SKM-1 (cell line): ENCODE measurements at regions not wholly inside any gene's neighbourhood (a gene's known extent, or its start where the extent isn't known, plus 50 kb on each side); places are given as distances from the start of the nearest gene placed in this dataset.
"Not testable (repeated sequence)": the region's sequence is repeated elsewhere in the genome, so short reads cannot be mapped to it uniquely, and the experiment has no call there.

ENCODE experiments used
- DNase-seq: peaks from one replicate; lab custom pipeline; 2025; ENCODE audit not compliant: unreplicated experiment; lab: John Stamatoyannopoulos, UW

DNA sequence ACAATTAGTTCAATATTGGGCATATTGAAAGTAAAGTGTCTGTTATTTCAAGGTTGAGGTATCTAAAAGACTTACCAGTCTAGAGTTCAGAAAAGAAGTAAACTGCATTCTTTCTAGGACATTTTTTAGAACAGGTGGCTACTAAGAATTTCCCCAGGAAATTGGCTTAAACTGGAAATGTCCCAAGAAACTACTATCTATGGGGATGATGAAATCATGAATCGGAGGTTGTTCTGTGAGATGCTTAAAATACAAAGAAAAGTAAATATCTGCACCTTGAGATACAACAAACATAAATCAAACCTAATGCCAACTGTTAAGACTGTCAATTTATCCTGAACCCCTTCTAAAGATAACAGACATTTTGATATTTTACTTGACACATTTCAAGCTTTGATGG is 226.5 kb upstream of the NREP start:
- DNase-seq, result no peak

DNA sequence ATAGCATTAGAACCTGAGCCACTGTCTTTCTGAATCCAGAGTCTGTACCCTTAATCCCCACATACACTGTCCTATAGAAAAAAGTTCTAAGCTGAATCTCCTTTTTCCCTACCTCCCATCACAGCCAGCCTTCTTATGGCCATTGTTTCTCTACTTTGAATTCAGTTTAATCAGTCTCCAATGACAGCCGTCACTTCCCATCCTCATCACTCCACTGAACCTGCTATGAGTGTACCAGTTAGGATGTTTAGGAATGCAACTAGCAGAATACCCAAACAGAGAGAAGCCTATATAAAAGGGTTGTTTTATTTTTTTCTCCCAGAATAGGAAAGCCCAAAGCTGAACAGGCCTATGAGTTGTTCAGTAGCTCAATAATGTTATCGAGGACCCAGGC is 220.4 kb upstream of the NREP start:
- no peak for DNase-seq

DNA sequence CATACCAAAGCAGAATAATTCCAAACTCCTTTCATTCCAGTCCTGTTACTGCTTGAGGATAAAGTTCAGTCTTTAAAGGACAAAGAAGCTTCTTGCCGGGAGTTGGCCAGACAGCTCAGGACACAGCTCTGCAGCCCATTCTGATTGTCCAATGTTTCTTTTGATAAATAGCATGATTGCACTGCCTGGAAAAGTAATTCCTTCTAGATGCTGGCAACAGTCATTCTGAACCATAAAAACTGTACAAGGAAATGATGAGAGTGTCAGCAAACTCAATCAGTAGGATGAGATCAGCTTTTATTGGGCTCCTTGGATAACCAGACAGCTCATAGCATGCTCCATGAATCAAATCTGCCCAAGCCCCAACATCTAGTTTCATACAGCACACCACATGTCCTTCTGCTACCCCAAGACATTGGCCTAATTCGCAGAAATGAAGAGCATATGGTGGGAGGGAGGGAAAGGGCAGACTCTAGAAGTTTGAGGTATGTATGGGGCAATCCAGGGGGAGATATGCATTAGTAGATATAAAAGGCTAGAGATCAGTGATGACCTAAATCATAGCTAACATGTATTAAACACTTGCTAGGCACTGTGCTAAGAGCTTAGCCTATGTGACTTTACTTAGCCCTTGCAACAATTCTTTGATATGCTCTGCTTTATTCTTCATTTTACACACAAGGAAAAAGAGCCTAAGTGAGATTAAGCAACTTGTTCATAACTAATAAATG is 219.9 kb upstream of the NREP start:
- DNase-seq, result no peak

DNA sequence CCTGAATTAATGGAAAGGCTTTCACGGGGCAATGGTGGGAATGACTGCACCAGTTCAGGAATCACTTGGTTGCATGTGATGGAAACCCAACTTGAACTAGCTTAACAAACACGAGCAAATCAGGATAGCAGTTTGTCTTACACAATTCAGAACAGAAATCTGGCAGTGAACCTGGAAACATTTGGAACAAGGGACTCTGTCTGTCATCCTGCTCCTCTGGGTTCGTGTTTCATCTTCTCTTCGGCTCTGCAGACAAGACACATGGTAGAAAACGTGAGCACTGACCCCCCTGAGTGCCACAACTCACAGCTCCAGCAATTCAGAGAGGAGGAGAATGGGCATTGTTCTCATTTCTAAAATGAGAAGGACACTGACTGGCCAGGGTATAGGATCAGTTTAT is 218.1 kb upstream of the NREP start:
- DNase-seq, result no peak

DNA sequence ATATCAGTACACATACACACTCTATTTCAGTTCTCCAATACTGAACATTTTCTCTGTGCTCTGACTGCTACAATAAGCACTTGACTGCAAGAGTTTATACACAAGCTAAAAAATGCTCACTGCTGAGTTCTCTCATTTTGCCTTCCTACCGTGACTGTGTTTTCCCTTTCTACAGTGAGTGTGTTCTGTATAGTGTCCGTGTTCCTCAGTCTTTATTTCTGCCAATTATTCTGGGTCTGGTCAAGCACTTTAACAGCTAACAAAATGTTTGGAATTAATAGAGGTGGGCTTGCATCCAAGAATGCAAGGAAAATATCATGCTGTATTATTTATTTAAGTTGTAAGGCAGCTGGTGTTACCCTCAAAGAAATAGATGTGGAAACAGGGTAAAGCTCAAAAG is 217.0 kb upstream of the NREP start:
- no peak for DNase-seq

DNA sequence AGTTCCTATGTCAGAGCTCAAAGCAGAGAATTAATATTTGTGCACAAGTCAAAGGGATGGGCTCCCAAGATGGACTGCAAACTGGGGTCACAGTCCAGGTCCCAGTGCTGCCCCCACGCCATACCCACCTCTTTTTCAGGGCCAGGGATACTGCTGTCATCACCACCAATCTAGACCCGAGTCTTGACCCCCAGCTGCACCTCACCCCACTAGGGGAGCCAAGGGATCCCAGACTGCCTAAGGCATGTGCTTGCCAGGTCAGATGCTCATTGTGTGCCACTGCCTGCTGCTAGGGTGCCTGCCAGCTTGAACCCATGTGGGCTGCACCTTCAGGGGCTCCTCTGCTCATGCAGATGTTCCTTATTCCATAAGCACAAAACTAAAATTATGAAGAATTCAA is 215.6 kb upstream of the NREP start:
- no peak for DNase-seq

DNA sequence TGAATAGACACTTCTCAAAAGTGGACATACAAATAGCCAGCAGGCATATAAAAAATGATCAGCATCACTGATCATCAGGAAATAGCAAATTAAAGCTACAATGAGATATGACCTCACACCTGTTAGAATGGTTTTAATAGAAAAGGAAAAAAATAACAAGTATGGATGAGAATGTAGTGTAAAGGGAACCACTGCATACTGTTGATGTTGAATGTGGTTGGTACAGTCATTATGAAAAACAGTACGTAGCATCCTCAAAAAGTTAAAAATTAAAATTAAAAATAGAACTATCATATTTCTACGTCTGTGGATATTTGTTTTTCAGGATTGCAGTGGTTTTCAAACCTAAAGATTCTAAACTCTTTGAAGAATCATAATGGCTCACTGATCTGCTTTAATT is 215.1 kb upstream of the NREP start:
- DNase-seq, result no peak

DNA sequence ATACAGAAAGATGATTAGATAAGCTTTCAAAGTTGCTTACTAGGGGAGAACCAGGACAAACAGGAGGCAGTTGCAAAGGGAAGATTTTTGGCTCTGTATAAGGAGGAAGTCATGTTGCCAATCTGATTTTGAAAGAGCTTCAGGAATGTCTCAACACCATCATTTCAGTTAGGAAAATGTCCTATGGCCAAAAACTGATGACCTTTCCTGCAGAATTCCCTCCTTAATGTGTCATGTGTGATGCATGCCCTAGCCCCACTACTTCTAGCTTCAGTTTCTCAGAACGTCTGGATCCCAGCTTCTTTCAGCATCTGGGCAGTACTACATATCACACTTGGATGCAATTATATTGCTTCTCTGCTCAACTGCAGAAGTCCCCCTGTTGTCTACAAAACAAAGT is 211.5 kb upstream of the NREP start:
- DNase-seq, result no peak

DNA sequence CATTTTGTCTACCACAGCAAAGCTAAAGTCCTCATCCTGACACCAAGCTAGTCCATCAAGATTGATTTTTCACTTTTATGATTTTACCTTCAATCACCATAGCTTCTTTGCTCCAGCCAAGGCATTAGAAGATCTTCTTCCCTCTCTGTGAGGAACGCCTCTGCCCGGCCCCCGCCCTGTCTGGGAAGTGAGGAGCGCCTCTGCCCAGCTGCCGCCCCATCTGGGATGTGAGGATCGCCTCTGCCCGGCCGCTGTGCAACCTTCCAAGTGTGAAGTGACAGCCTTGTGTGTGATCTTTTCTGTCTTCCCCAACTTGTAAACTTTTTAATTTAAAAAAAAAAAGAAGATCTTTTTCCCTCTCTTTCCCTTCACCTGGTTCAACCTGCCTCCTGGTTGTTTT is 210.5 kb upstream of the NREP start:
- DNase-seq, result no peak

DNA sequence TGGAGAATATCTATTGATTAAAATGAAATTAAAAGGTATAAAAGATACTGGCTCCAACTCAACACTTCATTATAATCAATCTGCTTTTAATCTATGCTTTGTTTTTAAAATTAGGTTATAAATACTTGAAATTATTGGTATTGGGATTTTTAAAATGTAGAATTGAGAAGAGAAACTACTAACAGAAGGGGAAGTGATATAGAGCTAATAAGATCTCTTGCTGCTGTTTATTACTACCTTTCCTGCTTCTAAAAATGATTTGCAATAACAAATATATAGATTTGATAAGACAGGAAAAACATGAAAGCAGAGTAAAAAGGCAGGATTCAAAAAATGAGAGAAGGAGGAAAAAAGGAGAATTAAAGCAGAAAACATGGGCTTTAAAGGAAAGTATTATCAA is 209.3 kb upstream of the NREP start:
- DNase-seq, result no peak

DNA sequence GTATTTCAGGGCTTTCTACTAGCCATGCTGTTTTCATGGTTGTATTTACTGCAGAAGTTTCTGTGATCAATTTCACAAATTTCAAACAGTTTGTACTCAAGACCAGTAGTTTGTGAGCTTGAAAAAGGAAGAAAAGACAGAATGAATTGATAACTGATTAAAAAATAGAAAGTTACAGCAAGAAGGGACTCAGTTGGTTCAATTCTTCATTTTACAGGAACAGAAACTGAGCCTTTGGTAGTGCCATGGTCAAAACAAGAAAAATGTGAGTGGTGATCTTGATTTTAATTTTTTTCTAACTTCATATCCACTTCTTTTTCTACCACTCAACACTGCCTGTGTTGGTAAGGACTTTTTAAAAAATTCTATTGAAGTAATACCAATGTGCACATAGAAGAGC is 206.6 kb upstream of the NREP start:
- DNase-seq, result no peak

DNA sequence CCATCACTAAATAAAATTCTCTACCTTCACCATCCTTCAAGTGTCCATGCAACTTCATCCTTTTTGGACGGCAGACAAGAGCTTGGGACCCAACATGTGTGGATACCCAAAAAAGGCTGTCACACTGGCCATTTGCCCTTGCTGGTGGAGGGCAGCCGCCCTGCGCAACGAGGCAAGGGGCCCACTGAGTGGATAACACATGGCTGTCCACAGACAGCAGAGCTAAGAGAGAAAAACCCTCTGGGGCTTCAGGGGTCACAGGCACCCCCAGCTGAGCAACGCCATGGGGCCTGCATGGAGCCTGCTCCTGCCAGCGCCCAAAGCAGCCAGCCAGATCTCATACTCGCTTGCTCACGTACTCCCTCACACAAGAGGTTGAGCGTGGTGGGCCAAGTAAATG is 205.9 kb upstream of the NREP start:
- DNase-seq, result no peak

DNA sequence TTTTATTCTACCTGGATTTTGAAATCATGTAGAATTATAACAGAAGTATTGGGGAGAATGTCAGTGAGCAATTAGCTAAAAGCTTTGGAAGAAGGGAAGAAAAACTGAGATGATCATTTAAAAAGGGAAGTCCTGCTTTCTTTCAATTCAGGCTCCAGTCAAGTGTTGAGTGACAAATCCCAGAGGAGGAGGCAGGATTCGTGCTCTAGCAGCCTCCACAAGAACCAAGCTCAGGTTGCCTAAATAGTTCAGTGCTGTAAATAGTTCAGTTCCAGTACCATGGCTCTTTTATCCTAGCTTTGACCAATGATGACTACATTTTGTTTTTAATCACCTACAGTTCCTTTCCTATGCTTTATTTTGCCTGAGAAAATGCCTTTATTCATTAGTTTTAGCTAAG is 204.9 kb upstream of the NREP start:
- DNase-seq, result no peak

DNA sequence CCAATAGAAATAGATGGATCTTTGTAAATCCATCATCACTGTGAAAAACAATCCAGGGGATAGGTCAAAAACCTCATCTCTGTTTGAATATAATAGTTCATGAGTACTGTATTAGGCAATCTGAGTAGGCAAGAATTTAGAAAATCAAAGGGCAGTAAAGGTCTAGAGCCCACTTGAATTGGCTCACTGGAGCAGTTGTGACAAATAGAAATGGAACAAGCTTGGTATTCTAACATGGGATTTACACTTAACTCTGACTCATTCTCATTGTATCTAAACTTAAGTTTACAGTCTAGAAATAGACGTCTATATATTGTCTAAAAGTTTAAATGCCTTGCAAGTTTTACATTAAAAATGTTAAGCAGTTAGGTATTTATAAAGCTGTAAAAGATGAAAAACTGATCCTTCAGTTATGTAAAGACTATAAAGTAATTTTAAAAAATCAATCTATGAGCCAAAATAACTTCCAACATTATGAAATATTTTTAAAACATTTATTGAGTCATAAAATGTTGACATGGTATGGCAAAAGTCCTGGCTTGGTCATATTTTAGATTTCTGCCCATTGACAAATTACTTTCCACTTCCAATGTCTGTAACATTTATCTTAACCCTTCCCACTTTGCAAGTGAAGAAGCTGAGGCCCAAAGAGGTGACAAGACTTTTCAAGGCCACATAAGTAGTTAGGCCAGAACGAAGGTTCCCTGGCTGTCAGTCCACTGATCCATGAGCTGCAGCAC is 203.7 kb upstream of the NREP start:
- no peak for DNase-seq

DNA sequence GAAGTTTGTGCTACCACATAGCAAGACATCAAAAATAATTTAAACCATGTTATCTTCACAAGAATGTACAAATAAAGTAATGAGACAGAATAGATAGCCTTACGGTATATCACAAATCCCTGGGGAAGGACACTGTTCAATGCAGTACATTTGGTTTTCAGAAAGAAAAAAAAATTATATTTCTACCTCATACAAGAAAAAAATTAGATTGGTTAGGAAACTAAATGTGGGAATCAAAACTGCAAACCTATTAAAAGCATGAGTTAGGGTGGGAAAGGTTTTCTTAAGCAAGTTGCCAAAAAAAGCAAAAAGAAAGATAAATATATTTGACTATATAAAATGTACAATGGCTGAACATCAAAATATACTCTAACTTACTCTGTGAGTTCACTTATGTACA is 201.9 kb upstream of the NREP start:
- no peak for DNase-seq

DNA sequence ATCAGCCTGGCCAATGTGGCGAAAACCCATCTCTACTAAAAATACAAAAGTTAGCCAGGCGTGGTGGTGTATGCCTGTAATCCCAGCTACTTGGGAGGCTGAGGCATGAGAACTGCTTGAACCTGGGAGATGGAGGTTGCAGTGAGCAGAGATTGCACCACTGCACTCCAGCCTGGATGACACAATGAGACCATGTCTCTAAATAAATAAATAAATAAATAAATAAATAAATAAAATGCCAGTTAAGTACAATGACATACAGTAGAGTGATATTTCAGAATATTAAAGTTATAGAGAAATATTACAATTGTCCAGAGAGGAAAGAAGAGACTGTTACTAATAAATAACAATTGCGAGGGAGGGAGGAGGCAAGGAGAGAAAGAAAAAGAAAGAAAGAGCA is 199.8 kb upstream of the NREP start:
- DNase-seq, result not testable (repeated sequence)

DNA sequence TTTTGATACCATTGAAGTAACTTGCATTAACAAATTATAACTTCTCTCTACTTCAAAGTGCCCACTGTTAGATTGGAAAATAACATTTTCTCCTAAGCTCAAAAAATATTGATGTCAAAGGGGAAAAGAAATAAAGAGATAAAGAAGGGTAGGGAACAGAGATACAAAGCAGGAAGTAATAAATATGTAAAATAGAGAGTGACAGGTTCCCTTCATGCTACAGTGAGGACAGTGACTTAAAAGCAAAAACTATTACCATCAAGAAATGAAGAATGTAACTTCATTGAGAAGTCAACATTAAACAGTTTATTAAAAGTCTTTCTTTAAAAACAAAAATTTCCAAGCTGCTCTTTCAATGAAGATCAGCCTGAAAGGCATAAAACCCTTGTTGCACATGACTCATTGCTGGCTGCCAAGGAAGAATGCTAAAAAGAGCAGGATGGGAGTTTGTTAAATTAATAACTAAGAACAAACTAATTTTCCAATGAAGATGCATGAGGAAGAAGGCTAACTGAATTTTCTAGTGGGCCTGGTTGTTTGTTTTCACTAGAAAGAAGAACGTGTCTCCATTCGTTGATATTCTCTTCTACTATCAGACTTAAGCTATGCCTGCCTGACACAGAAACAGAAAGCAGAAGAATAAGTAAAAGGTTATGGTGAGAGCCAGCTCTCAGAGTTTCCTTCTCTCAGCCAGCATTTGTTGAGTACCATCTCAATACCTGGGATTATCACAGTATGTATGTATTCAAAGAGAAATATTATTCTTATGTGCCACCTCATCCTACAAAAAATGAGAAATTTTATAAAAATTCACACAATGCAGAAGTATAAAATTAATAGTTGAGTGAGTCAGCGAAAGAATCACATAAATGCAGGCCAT is 197.8 kb upstream of the NREP start:
- no peak for DNase-seq

DNA sequence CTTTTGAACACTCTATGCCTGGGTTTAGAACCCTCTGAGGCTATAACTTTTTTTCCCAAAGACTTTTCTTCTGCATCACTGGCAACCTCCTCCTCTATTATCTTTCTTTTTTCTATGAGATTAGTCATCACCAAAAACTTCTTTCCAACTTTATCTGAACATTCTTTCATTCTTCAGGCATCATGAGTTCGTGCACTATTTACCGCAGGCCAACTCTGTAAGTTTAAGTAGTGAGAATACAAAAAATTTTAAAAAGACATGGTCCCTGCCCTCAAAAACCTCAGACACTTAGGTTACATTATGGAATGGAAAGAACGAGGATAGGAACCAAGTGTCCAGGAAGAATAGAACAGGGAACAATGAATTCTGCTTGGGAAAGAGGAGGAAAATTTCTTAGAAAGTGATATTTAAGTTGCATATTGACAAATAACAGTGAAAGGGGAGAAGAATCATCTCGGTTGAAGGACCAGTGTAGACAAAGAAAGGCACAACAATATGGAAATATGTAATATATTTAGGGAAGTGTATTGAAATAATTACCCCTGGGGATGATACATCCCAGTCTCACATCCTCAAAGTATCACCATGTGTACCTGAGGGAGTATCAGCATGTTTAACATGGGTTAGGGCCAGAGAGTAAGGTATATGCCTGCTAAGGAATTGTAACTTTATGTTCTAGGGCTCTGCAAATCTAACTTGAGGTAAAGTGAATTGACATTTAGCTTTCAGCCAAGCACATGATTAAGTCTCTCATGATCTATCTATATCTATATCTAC is 196.5 kb upstream of the NREP start:
- DNase-seq, result no peak

DNA sequence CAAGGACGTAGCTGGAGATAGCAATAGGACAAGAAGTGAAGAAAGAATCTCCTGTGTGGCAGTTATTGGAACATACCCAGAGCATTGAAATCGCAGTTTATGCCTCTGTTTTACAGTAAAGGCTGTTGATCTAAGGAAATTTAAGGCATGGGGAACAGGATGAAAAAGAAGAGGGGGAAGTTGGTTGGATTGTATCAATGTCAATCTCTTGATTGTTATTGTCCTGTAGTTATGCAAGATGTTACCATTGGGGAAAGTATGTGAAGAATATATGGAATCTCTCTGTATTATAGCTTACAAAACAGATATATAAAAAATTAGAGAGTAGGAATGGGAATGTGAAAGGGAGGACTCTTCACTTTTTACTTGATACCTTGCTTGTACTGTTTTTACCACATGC is 195.6 kb upstream of the NREP start:
- DNase-seq, result no peak

DNA sequence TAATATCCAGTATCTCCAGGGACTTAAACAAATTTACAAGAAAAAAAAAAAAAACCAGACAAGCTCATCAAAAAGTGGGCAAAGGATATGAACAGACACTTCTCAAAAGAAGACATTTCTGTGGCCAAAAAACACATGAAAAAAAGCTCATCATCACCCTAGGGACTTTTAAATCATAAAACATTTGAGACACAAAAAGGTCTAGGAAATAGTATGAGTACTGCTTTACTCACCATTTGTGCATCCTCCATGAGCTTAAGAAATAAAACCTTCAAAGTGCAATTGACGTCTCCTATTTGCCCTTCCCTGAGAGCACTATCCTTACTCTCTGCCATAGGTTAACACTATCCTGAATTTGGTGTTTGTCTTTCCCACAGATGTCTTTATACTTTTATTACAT is 193.7 kb upstream of the NREP start:
- no peak for DNase-seq
